Kidney (tissue), 13 donors: ENCODE measurements at regions not wholly inside any gene's neighbourhood (a gene's known extent, or its start where the extent isn't known, plus 50 kb on each side); places are given as distances from the start of the nearest gene placed in this dataset.

Experiments used
- DNase-seq, 5 donors: peaks; one replicate each; pipeline ENCODE4 v3.0.0-alpha.2; 2013 to 2020
- FAIRE-seq: peaks from 2 replicates; lab custom pipeline; 2012; peaks lifted over from hg19 to GRCh38; lab: Jason Lieb, UNC
- H3K27ac ChIP-seq, 2 donors: one replicate each; pipeline ENCODE4 v1.7.0; 2013; ENCODE audit warnings: low read depth in 2 of 2, low read length in 2 of 2, inconsistent platforms in 1 of 2
- H3K27me3 ChIP-seq: one replicate; pipeline ENCODE4 v1.7.1; 2013; ENCODE audit warnings: low read length, inconsistent platforms; ENCODE audit not compliant: control insufficient read depth, insufficient read depth
- H3K36me3 ChIP-seq, 3 donors: one replicate each; pipeline versions ENCODE4 v1.7.0 to v1.7.1; 2013; ENCODE audit warnings: low read length in 3 of 3, control low read depth in 1 of 3, inconsistent platforms in 1 of 3; ENCODE audit not compliant: insufficient read depth in 3 of 3, control insufficient read depth in 2 of 3
- H3K4me1 ChIP-seq, 3 donors: one replicate each; pipeline versions ENCODE4 v1.7.0 to v1.7.1; 2013; ENCODE audit warnings: low read length in 3 of 3, inconsistent platforms in 1 of 3, low read depth in 1 of 3; ENCODE audit not compliant: control insufficient read depth in 2 of 3, insufficient read depth in 2 of 3
- H3K4me3 ChIP-seq, 3 donors: one replicate each; pipeline versions ENCODE4 v1.7.0 to v1.8.1; 2013; ENCODE audit warnings: low read length in 3 of 3, control low read depth in 1 of 3, inconsistent platforms in 1 of 3
- H3K9ac ChIP-seq, 3 donors: one replicate each; pipeline versions ENCODE4 v1.7.0 to v1.7.1; 2013; ENCODE audit warnings: low read length in 3 of 3, control low read depth in 1 of 3, inconsistent platforms in 1 of 3
- H3K9me3 ChIP-seq, 3 donors: one replicate each; pipeline versions ENCODE4 v1.7.0 to v1.7.1; 2013; ENCODE audit warnings: low read length in 3 of 3, control low read depth in 1 of 3, inconsistent platforms in 1 of 3; ENCODE audit not compliant: control insufficient read depth in 2 of 3, insufficient read depth in 1 of 3
- intact Hi-C: fragments of 100-400 bp; cut with DNase I; formaldehyde crosslinking; loops from one replicate; pipeline ENCODE4 v1.11.1; 2022
- TF ChIP-seq, protein P1 (sequence below): IDR thresholded peaks from 3 replicates; pipeline ENCODE4 v1.5.1; 2012; ENCODE audit warnings: mild to moderate bottlenecking, moderate library complexity, borderline replicate concordance; ENCODE audit not compliant: insufficient read depth; ENCODE audit errors: extremely low read depth
- donor health status: control.
- donor health status: control.
- donor health status: control.
- donor health status: control.
- donor health status: control.
- donor health status: DM: yes; HTN: yes; CAD: no.
- donor health status: Normal renal cell carcinoma (clear cell type).

- H3K27me3 ChIP-seq: no peaks in the 10 kb centered on the region
- H3K9ac ChIP-seq: no peak overlapping the region
- DNase-seq: no peak
- intact Hi-C loops: no loop called here
- H3K36me3 ChIP-seq: no peaks in the 10 kb centered on the region
- FAIRE-seq: no peak
- H3K4me3 ChIP-seq: no peak overlapping the region
- H3K9me3 ChIP-seq: no peaks in the 10 kb centered on the region
- no peak overlapping the region for H3K27ac ChIP-seq
- TF ChIP-seq, protein P1, sequence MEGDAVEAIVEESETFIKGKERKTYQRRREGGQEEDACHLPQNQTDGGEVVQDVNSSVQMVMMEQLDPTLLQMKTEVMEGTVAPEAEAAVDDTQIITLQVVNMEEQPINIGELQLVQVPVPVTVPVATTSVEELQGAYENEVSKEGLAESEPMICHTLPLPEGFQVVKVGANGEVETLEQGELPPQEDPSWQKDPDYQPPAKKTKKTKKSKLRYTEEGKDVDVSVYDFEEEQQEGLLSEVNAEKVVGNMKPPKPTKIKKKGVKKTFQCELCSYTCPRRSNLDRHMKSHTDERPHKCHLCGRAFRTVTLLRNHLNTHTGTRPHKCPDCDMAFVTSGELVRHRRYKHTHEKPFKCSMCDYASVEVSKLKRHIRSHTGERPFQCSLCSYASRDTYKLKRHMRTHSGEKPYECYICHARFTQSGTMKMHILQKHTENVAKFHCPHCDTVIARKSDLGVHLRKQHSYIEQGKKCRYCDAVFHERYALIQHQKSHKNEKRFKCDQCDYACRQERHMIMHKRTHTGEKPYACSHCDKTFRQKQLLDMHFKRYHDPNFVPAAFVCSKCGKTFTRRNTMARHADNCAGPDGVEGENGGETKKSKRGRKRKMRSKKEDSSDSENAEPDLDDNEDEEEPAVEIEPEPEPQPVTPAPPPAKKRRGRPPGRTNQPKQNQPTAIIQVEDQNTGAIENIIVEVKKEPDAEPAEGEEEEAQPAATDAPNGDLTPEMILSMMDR: no peak
- H3K4me1 ChIP-seq: no peaks in the 10 kb centered on the region
Measured at GRCh38 chr1:101077849-101078248, 52.3 kb upstream of the DPH5 start.

DNA sequence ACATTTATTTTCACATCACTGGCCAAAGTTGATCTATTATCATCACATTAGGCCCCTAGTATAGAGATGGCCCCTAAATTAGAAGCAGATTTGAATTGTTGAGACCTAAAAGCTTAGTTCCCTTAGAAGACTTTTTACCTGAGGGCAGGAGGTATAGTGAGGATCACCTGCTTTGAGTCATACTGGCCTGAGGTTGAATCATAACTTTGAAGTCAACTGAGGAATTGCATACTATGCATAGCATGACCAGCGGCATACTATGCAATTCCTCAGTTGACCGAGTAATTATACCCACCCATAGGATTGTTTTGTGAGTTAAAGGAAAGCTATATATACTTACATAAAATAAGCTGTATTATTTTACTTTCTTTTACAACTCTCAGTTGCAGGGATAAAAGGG is 50.3 kb upstream of the DPH5 start:
- Histone ChIP-seq H3K27me3 (no peaks in the 10 kb centered on the region), H3K4me3 (no peak overlapping the region), H3K27ac (no peak overlapping the region), H3K4me1 (no peaks in the 10 kb centered on the region), H3K9ac (no peak overlapping the region), H3K9me3 (no peaks in the 10 kb centered on the region), H3K36me3 (no peaks in the 10 kb centered on the region)
- TF ChIP-seq, protein P1: no peak
- FAIRE-seq (no peak), DNase-seq (no peak)
- intact Hi-C loops: no loop called here
